GM21526 (cell line): ENCODE measurements at regions not wholly inside any gene's neighbourhood (a gene's known extent, or its start where the extent isn't known, plus 50 kb on each side); places are given as distances from the start of the nearest gene placed in this dataset.

Source experiments
- ATAC-seq: cut with Tn5 transposase; IDR thresholded peaks from one replicate; pipeline ENCODE4 v1.9.1; 2021; ENCODE audit warnings: moderate library complexity; ENCODE audit not compliant: unreplicated experiment, low FRiP score

- ATAC-seq: no peak
Measured at GRCh38 chr15:35907511-35907910, 361.5 kb upstream of the DPH6 start.

GRCh38 chr15:35909414-35909813 is 363.4 kb upstream of the DPH6 start:
- ATAC-seq: no peak

GRCh38 chr15:35910227-35910626 is 364.3 kb upstream of the DPH6 start:
- no peak for ATAC-seq

DNA sequence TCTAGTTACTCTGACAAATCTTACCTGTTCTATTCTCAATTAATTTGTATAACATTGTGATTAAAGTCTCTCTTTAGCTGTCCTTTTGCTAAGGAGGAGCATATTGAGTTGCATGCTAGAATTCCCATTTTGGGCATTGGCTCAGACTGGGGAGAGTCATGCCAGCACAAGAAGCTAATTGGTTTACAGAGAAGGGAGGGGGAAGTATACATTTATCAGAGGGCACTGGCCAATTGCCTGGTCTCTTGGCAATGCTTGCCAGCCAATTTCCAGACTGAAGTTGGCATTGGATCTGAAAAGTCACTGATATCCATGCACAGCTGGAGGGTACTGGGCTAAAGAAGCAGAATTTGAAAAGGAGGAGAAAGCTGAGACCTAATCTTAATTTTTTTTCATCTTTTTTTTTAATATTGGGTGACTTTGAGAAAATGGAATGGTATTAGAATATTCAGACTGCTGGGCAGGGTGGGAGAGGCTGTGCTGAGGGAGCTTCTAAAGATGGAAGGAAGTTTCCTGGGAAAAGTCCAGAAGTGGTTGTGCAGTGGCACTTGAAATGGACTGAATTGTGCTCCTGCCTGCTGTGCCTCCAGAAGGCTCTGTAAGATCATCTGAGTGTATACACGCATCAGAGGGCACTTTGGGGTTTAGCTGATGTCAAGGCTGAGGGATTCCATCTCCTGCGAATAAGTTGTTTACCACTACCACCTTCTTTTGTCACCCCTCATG is 365.2 kb upstream of the DPH6 start:
- ATAC-seq: no peak

DNA sequence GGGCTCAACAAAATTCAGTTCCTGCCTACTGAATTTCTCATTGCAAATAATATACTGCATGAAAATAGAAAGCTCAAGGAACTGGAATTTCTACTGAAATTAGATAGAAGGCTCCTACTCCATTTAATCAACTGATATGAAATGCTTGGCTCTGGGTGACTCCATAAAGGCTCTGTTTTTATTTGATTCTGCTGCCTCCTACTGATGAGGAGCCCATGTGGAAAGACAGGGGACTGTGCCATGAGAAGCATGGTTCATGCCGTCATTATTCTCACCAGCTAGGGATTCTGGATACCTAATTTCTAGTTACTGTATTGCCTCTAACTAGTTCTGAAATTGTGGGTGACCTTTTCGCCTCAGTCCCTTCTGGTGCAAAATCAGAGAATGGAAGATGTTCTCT is 366.2 kb upstream of the DPH6 start:
- no peak for ATAC-seq

DNA sequence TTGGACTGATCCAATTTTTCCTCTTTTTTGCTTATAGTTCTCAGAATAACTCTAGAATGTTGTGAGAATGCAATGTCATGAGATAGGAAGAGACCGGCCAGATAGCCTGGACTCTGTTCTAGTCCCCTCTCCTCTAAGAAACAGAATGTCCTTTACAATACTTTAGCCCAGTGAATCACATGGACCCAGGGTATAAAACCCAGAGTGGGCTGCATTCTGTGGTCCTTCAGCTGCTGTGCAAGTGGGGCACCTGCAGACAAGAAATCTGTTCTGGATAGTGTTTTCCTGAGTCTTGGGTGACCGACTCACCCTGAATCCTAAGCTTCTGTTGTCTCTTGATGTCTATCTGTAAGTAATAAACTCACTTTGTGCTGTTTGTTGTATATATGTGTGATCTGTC is 368.6 kb upstream of the DPH6 start:
- no peak for ATAC-seq

GRCh38 chr15:35921046-35921445 is 375.1 kb upstream of the DPH6 start:
- ATAC-seq: no peak

DNA sequence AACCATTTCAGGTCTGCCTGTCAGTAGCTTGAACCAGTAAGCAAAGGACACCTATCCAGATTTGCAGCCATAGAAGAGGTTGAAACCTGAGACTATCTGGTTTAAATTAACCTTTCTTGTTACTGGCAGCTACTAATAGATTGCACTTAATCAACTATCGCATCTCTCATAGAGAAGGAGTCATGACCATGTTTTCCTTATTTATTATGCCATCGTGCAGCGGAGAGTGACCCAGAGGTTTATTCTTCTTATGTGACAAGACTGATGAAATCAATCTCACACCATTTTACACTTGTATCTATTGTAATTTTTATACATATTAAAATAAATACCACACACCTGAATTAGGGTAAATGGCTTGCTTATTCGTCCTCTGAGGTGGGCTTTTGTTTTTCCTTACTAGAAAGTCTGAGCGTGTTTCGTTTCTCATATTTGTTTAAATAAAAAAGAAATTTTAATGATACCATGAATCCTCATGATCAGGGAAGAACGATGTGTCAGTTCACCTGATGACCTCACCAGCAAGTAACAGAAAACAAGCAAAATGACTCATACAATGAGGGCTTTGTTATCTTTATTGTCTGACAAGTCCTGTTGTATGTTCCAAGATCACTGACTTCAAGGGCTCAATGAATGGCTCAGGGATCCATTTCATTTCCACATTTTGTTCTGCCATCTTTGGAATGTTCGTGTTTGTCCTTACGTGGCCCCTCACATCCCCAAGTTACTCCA is 379.5 kb upstream of the DPH6 start:
- no peak for ATAC-seq

- ATAC-seq: no peak
Measured at GRCh38 chr15:35926007-35926380, 380.0 kb upstream of the DPH6 start.

GRCh38 chr15:35928847-35929246 is 382.9 kb upstream of the DPH6 start:
- ATAC-seq: no peak

GRCh38 chr15:35929740-35930444 is 383.9 kb upstream of the DPH6 start:
- ATAC-seq: peak; percentile 81

GRCh38 chr15:35931799-35932341 is 385.9 kb upstream of the DPH6 start:
- no peak for ATAC-seq

- no peak for ATAC-seq
Measured at GRCh38 chr15:35932531-35932930, 386.6 kb upstream of the DPH6 start.

DNA sequence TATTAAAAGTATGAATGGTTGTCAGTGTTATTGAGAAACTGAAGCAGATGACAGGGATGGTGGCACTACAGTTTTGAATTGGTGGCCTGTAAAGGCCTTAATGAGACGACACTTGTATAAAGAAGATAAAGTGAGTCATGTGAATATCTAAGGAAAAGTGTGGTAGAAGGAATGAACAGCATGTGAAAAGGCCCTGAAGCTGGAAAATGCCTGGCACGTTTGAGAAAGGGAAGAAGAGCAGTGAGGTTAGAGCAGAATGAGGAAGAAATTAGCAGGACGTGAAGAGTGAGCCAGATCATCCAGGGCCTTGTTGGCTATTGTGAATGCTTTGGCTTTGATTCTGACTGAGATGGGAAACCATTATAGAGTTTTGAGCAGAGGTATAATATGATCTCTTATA is 387.6 kb upstream of the DPH6 start:
- no peak for ATAC-seq

- ATAC-seq: no peak
Measured at GRCh38 chr15:35934383-35935049, 388.6 kb upstream of the DPH6 start.

DNA sequence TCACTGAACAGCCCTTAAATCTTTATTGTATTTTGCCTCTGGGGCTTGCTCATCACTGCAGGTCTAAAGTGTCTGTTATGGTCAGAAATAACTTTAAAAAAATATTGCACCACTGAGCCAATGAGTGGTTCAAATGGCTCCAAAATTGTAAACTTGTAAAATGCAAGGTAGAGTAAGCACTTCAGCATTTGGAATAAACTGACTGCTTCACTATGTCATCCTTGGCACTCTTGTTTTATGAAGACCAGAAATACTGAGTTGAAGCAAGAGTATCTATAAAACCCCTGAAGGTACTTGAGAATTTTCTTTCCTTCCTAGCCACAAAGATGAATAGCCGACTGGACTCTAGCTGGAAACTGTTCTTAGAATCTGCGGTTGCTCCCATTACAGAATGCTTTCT is 390.3 kb upstream of the DPH6 start:
- ATAC-seq: no peak

- ATAC-seq: no peak
Measured at GRCh38 chr15:35937380-35937779, 391.4 kb upstream of the DPH6 start.

DNA sequence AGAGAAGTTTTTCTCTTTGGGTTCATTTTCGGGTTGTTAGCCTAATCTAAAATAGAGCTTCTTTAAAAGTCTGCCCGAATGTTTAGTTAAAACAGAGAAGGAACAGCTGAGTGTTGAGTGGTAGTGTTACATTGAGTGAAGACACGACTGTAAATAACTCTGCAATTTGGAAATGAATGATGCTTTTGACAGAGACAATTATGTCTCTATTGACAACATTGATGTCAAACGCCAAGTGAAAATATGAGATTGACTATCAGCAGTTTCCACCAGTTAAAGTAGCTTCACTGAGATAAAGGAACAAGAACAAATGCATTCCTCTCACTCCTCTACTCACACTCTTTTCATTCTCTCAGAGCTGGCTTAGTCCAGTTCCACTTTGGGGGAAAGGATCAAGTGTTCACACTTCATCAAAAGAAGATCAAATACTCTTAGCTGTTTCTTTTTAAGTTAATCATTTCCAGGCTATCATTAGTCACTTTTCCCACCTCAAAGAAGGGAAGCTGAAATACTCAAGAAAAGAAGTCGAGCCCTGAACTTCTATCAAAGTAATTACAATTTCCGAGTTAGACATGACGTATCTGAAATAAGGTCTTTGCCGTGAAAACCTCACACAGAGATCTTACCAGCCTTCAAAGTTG is 399.1 kb upstream of the DPH6 start:
- ATAC-seq: no peak

- no peak for ATAC-seq
Measured at GRCh38 chr15:35953424-35953823, 407.5 kb upstream of the DPH6 start.

GRCh38 chr15:35956056-35956455 is 410.1 kb upstream of the DPH6 start:
- no peak for ATAC-seq
